ENCODE measurements at regions not wholly inside any gene's neighbourhood (a gene's known extent, or its start where the extent isn't known, plus 50 kb on each side); places are given as distances from the start of the nearest gene placed in this dataset.

DNA sequence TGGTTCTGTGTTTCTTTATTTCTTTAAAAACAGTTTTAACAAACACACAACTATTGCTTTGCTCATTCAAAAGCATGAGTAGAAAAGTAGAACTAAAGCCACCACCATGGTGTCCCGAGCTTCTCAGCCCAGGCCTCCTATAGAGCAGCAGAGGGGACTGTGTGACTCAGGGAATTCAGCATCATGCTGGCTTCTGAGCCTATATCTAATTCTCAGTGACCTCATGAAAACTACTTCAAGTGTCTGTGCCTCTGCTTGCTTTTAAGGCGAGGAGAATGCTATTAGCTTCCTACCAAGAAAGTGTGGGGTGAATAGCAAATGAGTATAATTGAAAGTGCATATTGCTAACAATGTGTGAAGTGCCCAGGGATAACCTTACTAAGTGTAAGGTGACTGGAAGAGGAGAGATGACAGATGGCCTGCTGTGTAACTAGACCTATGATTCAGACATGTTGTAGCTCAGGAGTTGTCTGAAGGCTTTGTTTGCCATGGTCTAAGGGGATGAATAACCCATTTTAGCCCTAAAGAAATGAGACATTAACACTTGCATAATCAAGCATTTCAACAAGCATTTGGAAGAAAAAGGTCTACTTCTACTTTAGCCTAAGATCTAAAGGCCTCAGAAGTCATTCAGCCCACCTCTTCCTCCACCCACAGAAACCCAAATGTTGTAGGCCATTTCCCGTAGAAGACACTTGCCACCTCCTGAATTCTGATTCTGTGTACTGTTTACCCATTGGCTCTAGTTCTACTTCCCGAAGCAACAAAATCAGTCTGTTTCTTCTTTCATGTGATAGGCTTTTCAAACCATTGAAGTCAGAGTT lies 121.5 kb upstream of the ARG1 start:
- Histone ChIP-seq H4K5ac (ENCODE audit: insufficient read length, low read depth, low read length) (no peak overlapping the region), H3K36me3 (ENCODE audit: control insufficient read depth in 2 of 4, insufficient read depth in 4 of 4, low read length in 3 of 4) (no peaks in the 10 kb centered on the region), H3K4ac (replicated peaks; ENCODE audit: insufficient read length, low read depth, low read length) (no peak overlapping the region), H2BK20ac (ENCODE audit: low read length) (no peak overlapping the region), H4K91ac (replicated peaks; ENCODE audit: insufficient read length, low read length) (no peak overlapping the region), H2BK5ac (ENCODE audit: low read depth, low read length) (no peak overlapping the region), H3K27me3 (replicated peaks in 1 of 4; ENCODE audit: control insufficient read depth in 3 of 4, extremely low read depth in 1 of 4, insufficient read depth in 3 of 4, low read length in 3 of 4) (no peaks in the 10 kb centered on the region), H3K9ac (replicated peaks in 1 of 4; ENCODE audit: extremely low read depth in 1 of 4, low read depth in 3 of 4, low read length in 3 of 4) (no peak overlapping the region), H3K23me2 (ENCODE audit: low read depth, low read length) (no peaks in the 10 kb centered on the region), H3K9me3 (ENCODE audit: insufficient read depth in 2 of 2, low read depth in 1 of 2, low read length in 1 of 2) (no peaks in the 10 kb centered on the region), H4K8ac (ENCODE audit: extremely low read depth, insufficient read depth, low read length) (no peak overlapping the region), H3K4me1 (replicated peaks in 1 of 4; ENCODE audit: control insufficient read depth in 3 of 4, insufficient read depth in 4 of 4, low read length in 3 of 4) (peaks cover 0 to 4% (median 0%) of the 10 kb centered on the region in 4 experiments; a peak in 1 of 7 replicates), H3K4me2 (ENCODE audit: insufficient read depth in 1 of 2, low read depth in 2 of 2, low read length in 2 of 2) (no peak overlapping the region), H2AFZ (ENCODE audit: low read length) (peak overlapping the region; percentile 38; the same call in 1 of the 2 replicates), H2BK12ac (ENCODE audit: low read depth, low read length) (no peak overlapping the region), H2BK15ac (ENCODE audit: low read length) (no peak overlapping the region), H2AK5ac (ENCODE audit: low read depth, low read length) (no peak overlapping the region), H3K4me3 (ENCODE audit: extremely low read depth in 1 of 4, insufficient read depth in 2 of 4, low read depth in 3 of 4, low read length in 4 of 4) (no peak overlapping the region), H3K79me2 (ENCODE audit: control insufficient read depth in 1 of 2, insufficient read depth in 2 of 2, low read length in 2 of 2) (no peaks in the 10 kb centered on the region), H3K79me1 (ENCODE audit: low read depth, low read length) (no peaks in the 10 kb centered on the region), H3K27ac (ENCODE audit: low read depth, low read length) (no peak overlapping the region), H3K14ac (ENCODE audit: insufficient read length) (no peak overlapping the region), H3K23ac (ENCODE audit: insufficient read length) (no peak overlapping the region), H3K56ac (replicated peaks; ENCODE audit: insufficient read length, low read depth, low read length) (no peak overlapping the region), H3K18ac (ENCODE audit: extremely low read depth, low read length) (no peak overlapping the region), H2BK120ac (replicated peaks; ENCODE audit: low read depth, low read length) (no peak overlapping the region), H4K20me1 (replicated peaks in 1 of 2; ENCODE audit: control insufficient read depth in 1 of 2, insufficient read depth in 2 of 2, low read length in 2 of 2) (no peaks in the 10 kb centered on the region)
- FAIRE-seq = no peak
- WGBS, 2 experiments (ENCODE audit: extremely low coverage in 1 of 2, insufficient coverage in 1 of 2, insufficient read length in 1 of 2, insufficient replicate concordance in 2 of 2, low coverage in 1 of 2, low lambda C conversion rate in 2 of 2, missing lambda C conversion rate in 1 of 2) = 88% methylated on average over 4 of the region's 4 CpGs; no CpG with 5 or more reads in 1 of the 2 experiments
- ChIA-PET POLR2A (ENCODE audit: partially characterized antibody) (no interaction called here), CTCF (ENCODE audit: partially characterized antibody) (interaction anchor here (0.7 kb wide), 1 partner anchor 8 kb away, joined by 4 read pairs; no protein-coding TSS in a partner anchor)
- no peak for DNase-seq (ENCODE audit: low read depth in 1 of 2, low spot score in 2 of 2)
- TF ChIP-seq, protein P1, sequence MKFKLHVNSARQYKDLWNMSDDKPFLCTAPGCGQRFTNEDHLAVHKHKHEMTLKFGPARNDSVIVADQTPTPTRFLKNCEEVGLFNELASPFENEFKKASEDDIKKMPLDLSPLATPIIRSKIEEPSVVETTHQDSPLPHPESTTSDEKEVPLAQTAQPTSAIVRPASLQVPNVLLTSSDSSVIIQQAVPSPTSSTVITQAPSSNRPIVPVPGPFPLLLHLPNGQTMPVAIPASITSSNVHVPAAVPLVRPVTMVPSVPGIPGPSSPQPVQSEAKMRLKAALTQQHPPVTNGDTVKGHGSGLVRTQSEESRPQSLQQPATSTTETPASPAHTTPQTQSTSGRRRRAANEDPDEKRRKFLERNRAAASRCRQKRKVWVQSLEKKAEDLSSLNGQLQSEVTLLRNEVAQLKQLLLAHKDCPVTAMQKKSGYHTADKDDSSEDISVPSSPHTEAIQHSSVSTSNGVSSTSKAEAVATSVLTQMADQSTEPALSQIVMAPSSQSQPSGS (IDR thresholded peaks at IDR 0.05; ENCODE audit: low read length) = no peak
- TF ChIP-seq, protein P2, sequence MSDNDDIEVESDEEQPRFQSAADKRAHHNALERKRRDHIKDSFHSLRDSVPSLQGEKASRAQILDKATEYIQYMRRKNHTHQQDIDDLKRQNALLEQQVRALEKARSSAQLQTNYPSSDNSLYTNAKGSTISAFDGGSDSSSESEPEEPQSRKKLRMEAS (IDR thresholded peaks at IDR 0.05) = no peak
- no peak for TF ChIP-seq TCF12 (IDR thresholded peaks at IDR 0.05; ENCODE audit: low read depth, low read length)
- TF ChIP-seq SIN3A (conservative IDR thresholded peaks at IDR 0.05 in 1 of 2, IDR thresholded peaks at IDR 0.05 in 1 of 2; ENCODE audit: low read depth in 1 of 2, low read length in 2 of 2) = no peak
- TF ChIP-seq ZNF274 (IDR thresholded peaks at IDR 0.05; ENCODE audit: borderline replicate concordance, extremely low read depth, low read length) = no peak
- TF ChIP-seq RXRA (IDR thresholded peaks at IDR 0.05; ENCODE audit: insufficient read depth, low read depth, low read length) = no peak
- TF ChIP-seq KDM4A (IDR thresholded peaks at IDR 0.05; ENCODE audit: low read depth, low read length, severe bottlenecking) = no peak
- no peak for TF ChIP-seq CREB1 (IDR thresholded peaks at IDR 0.05)
- no peak for TF ChIP-seq FOSL1 (IDR thresholded peaks at IDR 0.05; ENCODE audit: insufficient read depth, low read depth, low read length)
